ENCODE measurements at regions not wholly inside any gene's neighbourhood (a gene's known extent, or its start where the extent isn't known, plus 50 kb on each side); places are given as distances from the start of the nearest gene placed in this dataset.

DNA sequence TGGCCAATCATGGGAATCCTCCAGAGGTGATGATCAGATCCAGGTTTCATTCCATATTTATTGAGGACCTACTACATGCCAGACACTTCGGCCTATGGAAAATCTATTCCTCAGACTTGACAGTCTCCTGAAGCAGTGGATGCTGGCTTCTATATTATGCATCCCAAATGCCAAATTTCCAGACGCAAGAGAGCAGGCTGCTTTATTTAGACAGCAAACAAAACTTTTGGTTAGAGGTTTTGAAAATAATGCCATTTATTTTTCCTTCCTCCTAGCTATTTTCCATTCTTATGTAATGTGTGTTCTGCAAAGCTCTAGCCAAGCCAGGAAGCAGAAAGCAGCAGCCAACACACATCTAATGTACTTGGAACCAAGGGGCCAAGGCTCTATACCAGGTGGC lies 330.8 kb downstream of the GPAM start:
- FAIRE-seq (no peak), DNase-seq (ENCODE audit: low read depth in 1 of 2, low spot score in 2 of 2) (no peak)
- Histone ChIP-seq H3K36me3 (ENCODE audit: control insufficient read depth in 2 of 4, insufficient read depth in 4 of 4, low read length in 3 of 4) (no peaks in the 10 kb centered on the region), H2BK120ac (replicated peaks; ENCODE audit: low read depth, low read length) (no peak overlapping the region), H2BK5ac (ENCODE audit: low read depth, low read length) (no peak overlapping the region), H3K23ac (ENCODE audit: insufficient read length) (no peak overlapping the region), H3K23me2 (ENCODE audit: low read depth, low read length) (no peaks in the 10 kb centered on the region), H3K4ac (replicated peaks; ENCODE audit: insufficient read length, low read depth, low read length) (no peak overlapping the region), H2AFZ (ENCODE audit: low read length) (no peak overlapping the region; the same call in 1 of the 2 replicates), H2BK20ac (ENCODE audit: low read length) (no peak overlapping the region), H3K4me3 (ENCODE audit: extremely low read depth in 1 of 4, insufficient read depth in 2 of 4, low read depth in 3 of 4, low read length in 4 of 4) (no peak overlapping the region), H4K20me1 (replicated peaks in 1 of 2; ENCODE audit: control insufficient read depth in 1 of 2, insufficient read depth in 2 of 2, low read length in 2 of 2) (no peaks in the 10 kb centered on the region), H4K91ac (replicated peaks; ENCODE audit: insufficient read length, low read length) (no peak overlapping the region), H3K4me2 (ENCODE audit: insufficient read depth in 1 of 2, low read depth in 2 of 2, low read length in 2 of 2) (no peak overlapping the region), H4K5ac (ENCODE audit: insufficient read length, low read depth, low read length) (no peak overlapping the region), H2BK12ac (ENCODE audit: low read depth, low read length) (no peak overlapping the region), H3K9ac (replicated peaks in 1 of 4; ENCODE audit: extremely low read depth in 1 of 4, low read depth in 3 of 4, low read length in 3 of 4) (no peak overlapping the region), H3K18ac (ENCODE audit: extremely low read depth, low read length) (no peak overlapping the region), H3K79me2 (ENCODE audit: control insufficient read depth in 1 of 2, insufficient read depth in 2 of 2, low read length in 2 of 2) (no peaks in the 10 kb centered on the region), H2AK5ac (ENCODE audit: low read depth, low read length) (no peak overlapping the region), H3K27me3 (replicated peaks in 1 of 4; ENCODE audit: control insufficient read depth in 3 of 4, extremely low read depth in 1 of 4, insufficient read depth in 3 of 4, low read length in 3 of 4) (no peaks in the 10 kb centered on the region), H3K14ac (ENCODE audit: insufficient read length) (no peak overlapping the region), H3K79me1 (ENCODE audit: low read depth, low read length) (no peaks in the 10 kb centered on the region), H3K27ac (ENCODE audit: low read depth, low read length) (no peak overlapping the region), H2BK15ac (ENCODE audit: low read length) (no peak overlapping the region), H3K4me1 (replicated peaks in 1 of 4; ENCODE audit: control insufficient read depth in 3 of 4, insufficient read depth in 4 of 4, low read length in 3 of 4) (no peaks in the 10 kb centered on the region), H4K8ac (ENCODE audit: extremely low read depth, insufficient read depth, low read length) (no peak overlapping the region), H3K56ac (replicated peaks; ENCODE audit: insufficient read length, low read depth, low read length) (no peak overlapping the region), H3K9me3 (ENCODE audit: insufficient read depth in 2 of 2, low read depth in 1 of 2, low read length in 1 of 2) (peaks cover 0 to 4% of the 10 kb centered on the region in 2 experiments; a peak in 1 of 4 replicates)
- ChIA-PET POLR2A (ENCODE audit: partially characterized antibody) (no interaction called here), CTCF (ENCODE audit: partially characterized antibody) (no interaction called here)
- WGBS, 2 experiments (ENCODE audit: extremely low coverage in 1 of 2, insufficient coverage in 1 of 2, insufficient read length in 1 of 2, insufficient replicate concordance in 2 of 2, low coverage in 1 of 2, low lambda C conversion rate in 2 of 2, missing lambda C conversion rate in 1 of 2) = 93% methylated on average over 2 of the region's 2 CpGs; no CpG with 5 or more reads in 1 of the 2 experiments
- TF ChIP-seq SIN3A (conservative IDR thresholded peaks at IDR 0.05 in 1 of 2, IDR thresholded peaks at IDR 0.05 in 1 of 2; ENCODE audit: low read depth in 1 of 2, low read length in 2 of 2) (no peak), TBP (IDR thresholded peaks at IDR 0.05; ENCODE audit: low read depth, low read length) (no peak), CREB1 (IDR thresholded peaks at IDR 0.05) (no peak), JUN (IDR thresholded peaks at IDR 0.05; ENCODE audit: low read depth, low read length) (no peak), JUND (IDR thresholded peaks at IDR 0.05; ENCODE audit: low read length) (no peak), KDM1A (IDR thresholded peaks at IDR 0.05; ENCODE audit: borderline replicate concordance, low read length) (no peak), KDM4A (IDR thresholded peaks at IDR 0.05; ENCODE audit: low read depth, low read length, severe bottlenecking) (no peak)

Data from H1 (cell line).